Choroid plexus epithelial cell (primary cell): ENCODE measurements at regions not wholly inside any gene's neighbourhood (a gene's known extent, or its start where the extent isn't known, plus 50 kb on each side); places are given as distances from the start of the nearest gene placed in this dataset.

Experiments
- DNase-seq: peaks from one replicate; pipeline ENCODE4 v3.0.0-alpha.2; 2010; ENCODE audit warnings: low read depth
- H3K4me3 ChIP-seq: 2 replicates; pipeline ENCODE4 v1.5.1; 2011; ENCODE audit warnings: low read depth, mild to moderate bottlenecking, control low read depth, low read length, moderate library complexity
- TF ChIP-seq, protein P1 (sequence below): conservative IDR thresholded peaks from 2 replicates; pipeline ENCODE4 v1.5.1; 2011; ENCODE audit warnings: low read depth, mild to moderate bottlenecking, control low read depth, inconsistent platforms, low read length, moderate library complexity

DNA sequence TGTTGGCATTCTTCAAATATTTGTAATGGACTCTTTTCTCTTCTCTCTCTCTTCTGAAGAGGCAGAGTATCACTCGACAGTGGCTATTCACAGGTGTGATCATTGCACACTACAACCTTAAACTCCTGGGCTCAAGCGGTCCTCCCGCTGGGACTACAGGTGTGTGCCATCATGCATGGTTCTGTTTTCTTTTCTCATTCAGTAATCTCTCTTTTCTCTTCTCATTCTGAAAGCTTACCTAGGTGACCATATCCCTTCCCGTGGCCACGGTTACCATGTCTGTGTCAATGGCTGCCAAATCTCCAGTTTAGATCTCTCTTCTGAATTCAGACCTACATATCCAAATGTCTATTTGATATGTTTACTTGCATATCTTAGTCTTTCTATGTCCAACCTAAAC lies 96.3 kb downstream of the SOX2 start:
- no peak for DNase-seq
- TF ChIP-seq, protein P1, sequence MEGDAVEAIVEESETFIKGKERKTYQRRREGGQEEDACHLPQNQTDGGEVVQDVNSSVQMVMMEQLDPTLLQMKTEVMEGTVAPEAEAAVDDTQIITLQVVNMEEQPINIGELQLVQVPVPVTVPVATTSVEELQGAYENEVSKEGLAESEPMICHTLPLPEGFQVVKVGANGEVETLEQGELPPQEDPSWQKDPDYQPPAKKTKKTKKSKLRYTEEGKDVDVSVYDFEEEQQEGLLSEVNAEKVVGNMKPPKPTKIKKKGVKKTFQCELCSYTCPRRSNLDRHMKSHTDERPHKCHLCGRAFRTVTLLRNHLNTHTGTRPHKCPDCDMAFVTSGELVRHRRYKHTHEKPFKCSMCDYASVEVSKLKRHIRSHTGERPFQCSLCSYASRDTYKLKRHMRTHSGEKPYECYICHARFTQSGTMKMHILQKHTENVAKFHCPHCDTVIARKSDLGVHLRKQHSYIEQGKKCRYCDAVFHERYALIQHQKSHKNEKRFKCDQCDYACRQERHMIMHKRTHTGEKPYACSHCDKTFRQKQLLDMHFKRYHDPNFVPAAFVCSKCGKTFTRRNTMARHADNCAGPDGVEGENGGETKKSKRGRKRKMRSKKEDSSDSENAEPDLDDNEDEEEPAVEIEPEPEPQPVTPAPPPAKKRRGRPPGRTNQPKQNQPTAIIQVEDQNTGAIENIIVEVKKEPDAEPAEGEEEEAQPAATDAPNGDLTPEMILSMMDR, result no peak
- H3K4me3 ChIP-seq, result no peak overlapping the region

GRCh38 chr3:181823716-181824115 lies 112.0 kb downstream of the SOX2 start:
- DNase-seq, result no peak
- no peak overlapping the region for H3K4me3 ChIP-seq
- TF ChIP-seq, protein P1, result no peak

DNA sequence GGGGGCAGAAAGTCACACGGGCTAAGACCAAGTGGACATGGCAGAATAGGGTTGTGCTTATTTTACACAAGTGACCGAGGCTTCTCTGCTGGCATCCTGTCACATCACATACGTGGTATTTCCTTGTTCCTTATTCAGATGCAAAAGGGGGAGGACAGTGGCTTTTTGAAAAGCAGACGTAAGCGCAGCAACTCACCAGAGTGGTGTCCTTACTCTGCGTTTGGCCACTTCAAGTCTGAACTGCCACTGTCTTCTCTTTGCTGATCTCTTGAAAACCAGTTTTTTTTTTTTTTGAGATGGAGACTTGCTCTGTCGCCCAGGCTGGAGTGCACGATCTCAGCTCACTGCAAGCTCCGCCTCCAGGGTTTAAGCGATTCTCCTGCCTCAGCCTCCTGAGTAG lies 113.2 kb downstream of the SOX2 start:
- no peak for DNase-seq
- no peak overlapping the region for H3K4me3 ChIP-seq
- TF ChIP-seq, protein P1, result no peak

DNA sequence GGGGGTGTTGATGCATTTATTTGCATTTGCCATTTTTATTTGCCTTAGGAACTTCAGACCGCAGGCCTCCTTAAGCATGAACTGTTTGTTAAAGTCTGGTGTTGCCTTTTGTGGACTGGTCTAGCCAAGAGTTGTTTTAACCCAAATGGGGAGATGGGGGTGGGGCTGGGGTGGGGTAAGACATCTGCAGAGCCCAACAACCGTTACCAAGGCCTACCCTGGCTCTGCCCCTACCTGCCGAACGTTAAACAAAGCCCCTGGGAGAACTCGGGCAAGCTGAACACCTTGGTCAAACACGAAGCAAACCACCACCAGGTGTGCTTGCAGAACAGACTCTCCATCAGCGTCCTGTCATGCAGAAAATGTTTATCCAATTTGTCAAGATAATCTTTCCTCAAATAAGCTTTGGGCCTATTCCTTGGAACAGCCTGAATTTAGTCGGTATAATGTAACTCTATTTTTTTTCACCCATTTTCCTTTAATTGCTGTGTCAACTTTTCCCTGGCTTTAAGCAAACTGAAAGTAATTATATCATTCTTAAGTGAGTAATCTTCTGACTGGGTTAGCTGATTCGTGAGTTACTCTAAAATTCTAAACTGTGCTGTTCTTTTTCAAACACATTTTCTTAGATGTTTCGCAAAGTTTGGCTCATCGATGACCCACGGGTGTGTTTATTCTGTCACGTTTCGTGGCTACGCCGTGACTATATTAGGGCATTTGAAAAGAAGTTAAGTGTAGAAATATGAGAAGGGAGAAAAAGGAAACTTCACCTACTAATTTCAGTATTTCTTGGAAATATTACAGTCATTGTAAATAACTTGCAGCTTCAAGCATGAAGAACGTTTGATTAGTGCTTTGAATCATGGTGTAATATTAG lies 127.6 kb downstream of the SOX2 start:
- DNase-seq, result no peak
- no peak overlapping the region for H3K4me3 ChIP-seq
- TF ChIP-seq, protein P1, result no peak

GRCh38 chr3:181839916-181840297 lies 128.2 kb downstream of the SOX2 start:
- H3K4me3 ChIP-seq, result no peak overlapping the region
- DNase-seq, result no peak
- TF ChIP-seq, protein P1, result no peak

GRCh38 chr3:181844211-181844610 lies 132.5 kb downstream of the SOX2 start:
- no peak for DNase-seq
- TF ChIP-seq, protein P1, result no peak
- H3K4me3 ChIP-seq, result no peak overlapping the region

DNA sequence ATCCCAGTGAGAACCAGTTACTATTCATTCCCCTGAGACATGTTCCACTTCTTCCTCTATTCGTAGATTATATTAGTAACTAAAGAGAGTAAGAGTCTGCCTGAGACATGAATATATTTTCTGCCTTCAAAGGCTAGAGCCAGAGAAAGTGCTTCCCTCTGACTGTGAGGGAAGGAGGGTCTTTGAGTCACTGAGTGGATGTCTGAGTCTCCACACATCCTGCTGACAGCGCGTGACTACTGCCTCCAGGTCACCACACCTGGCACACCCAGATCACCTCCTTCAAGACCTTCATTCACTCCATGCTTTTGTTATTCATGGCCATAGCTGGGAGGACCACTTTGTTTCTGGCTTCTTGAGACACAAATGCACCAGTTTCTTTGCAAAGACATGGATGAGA lies 135.6 kb downstream of the SOX2 start:
- no peak for DNase-seq
- H3K4me3 ChIP-seq, result no peak overlapping the region
- TF ChIP-seq, protein P1, result no peak
